Esophagus (tissue), 2 donors: ENCODE measurements at regions not wholly inside any gene's neighbourhood (a gene's known extent, or its start where the extent isn't known, plus 50 kb on each side); places are given as distances from the start of the nearest gene placed in this dataset.
"Not testable (repeated sequence)": the region's sequence is repeated elsewhere in the genome, so short reads cannot be mapped to it uniquely, and the experiment has no call there.

ENCODE experiments used
- H3K27ac ChIP-seq, 2 donors: one replicate each; pipeline ENCODE4 v1.5.1; 2013; ENCODE audit warnings: low read depth in 2 of 2, mild to moderate bottlenecking in 2 of 2, inconsistent platforms in 1 of 2, low read length in 1 of 2, moderate library complexity in 1 of 2
- H3K27me3 ChIP-seq, 2 donors: one replicate each; pipeline ENCODE4 v1.6.1; 2013; ENCODE audit warnings: low read length in 2 of 2, control low read depth in 1 of 2, mild to moderate bottlenecking in 1 of 2; ENCODE audit not compliant: insufficient read depth in 2 of 2, control insufficient read depth in 1 of 2
- H3K36me3 ChIP-seq, 2 donors: one replicate each; pipeline ENCODE4 v1.6.1; 2013; ENCODE audit warnings: low read length in 1 of 2; ENCODE audit not compliant: control insufficient read depth in 2 of 2, insufficient read depth in 2 of 2
- H3K4me1 ChIP-seq, 2 donors: one replicate each; pipeline ENCODE4 v1.6.1; 2013; ENCODE audit warnings: low read length in 1 of 2; ENCODE audit not compliant: control insufficient read depth in 2 of 2, insufficient read depth in 2 of 2
- H3K4me3 ChIP-seq, 2 donors: one replicate each; pipeline ENCODE4 v1.5.1; 2013; ENCODE audit warnings: low read length in 2 of 2, mild to moderate bottlenecking in 2 of 2, low read depth in 1 of 2, moderate library complexity in 1 of 2
- H3K9me3 ChIP-seq, 2 donors: one replicate each; pipeline ENCODE4 v1.6.1; 2013; ENCODE audit warnings: mild to moderate bottlenecking in 2 of 2, low read depth in 1 of 2, low read length in 1 of 2, moderate library complexity in 1 of 2; ENCODE audit not compliant: control insufficient read depth in 2 of 2, insufficient read depth in 1 of 2
- WGBS, 2 donors: extraction: QIAGEN DNeasy Blood & Tissue Kit; methylation state at CpG; one replicate each; pipeline ENCODE4 v1.1.7; 2013; 5-methylcytosine and 5-hydroxymethylcytosine counted together
- donor health status: healthy with polysubstance abuse.
- donor health status: Bipolar disorder and iron deficiency.

DNA sequence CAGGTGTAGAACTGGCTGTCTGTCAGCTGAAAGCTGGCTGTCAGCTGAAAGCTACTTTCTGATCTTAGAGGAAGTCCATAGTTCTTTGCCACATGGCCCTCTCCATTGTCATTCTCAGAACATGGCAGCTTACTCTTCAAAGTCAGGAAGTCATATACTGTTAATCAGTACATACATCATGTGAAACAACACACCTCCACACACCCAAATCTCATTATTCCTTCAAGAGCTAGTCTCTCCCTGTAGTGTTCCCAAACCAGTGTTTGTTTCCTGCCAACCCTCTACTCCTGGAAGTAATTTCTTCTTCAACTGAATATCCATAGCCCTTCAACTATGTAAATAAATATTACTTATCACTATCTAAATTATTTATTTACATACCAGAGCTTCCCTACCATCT, 58.9 kb downstream of the OR5AK2 start:
- H3K4me3 ChIP-seq: no peak overlapping the region
- peaks cover 0 to 4% of the 10 kb centered on the region in 2 donors for H3K9me3 ChIP-seq
- no peaks in the 10 kb centered on the region for H3K4me1 ChIP-seq
- H3K27ac ChIP-seq: no peak overlapping the region
- H3K27me3 ChIP-seq: no peaks in the 10 kb centered on the region
- H3K36me3 ChIP-seq: no peaks in the 10 kb centered on the region

DNA sequence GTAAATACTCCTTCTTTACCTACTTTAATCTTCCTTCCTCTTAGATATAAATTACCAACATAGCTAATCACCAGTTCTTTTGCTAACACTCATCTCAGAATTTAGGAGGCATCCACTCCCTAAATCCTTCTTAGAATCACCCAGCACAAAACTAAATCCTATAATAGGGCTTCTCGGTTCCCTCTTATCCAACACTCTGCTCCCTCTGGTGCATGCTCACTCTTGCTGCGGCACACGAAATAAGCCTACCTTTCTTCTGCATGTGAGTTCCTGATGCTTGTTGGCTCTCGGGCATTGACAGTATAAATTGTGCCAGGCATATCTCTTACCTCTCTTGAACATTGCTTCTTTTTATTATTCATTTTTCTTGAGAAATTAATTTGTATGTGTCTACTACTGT, 61.0 kb downstream of the OR5AK2 start:
- H3K36me3 ChIP-seq: no peaks in the 10 kb centered on the region
- no peak overlapping the region for H3K27ac ChIP-seq
- 72% methylated on average over 4 of the region's 4 CpGs for WGBS, 2 donors
- H3K4me1 ChIP-seq: no peaks in the 10 kb centered on the region
- H3K4me3 ChIP-seq: no peak overlapping the region
- H3K9me3 ChIP-seq: no peaks in the 10 kb centered on the region
- no peaks in the 10 kb centered on the region for H3K27me3 ChIP-seq

GRCh38 chr11:57054817-57055216, 66.1 kb downstream of the OR5AK2 start:
- no peaks in the 10 kb centered on the region for H3K9me3 ChIP-seq
- H3K27ac ChIP-seq: no peak overlapping the region
- no peaks in the 10 kb centered on the region for H3K36me3 ChIP-seq
- no peak overlapping the region for H3K4me3 ChIP-seq
- no peaks in the 10 kb centered on the region for H3K4me1 ChIP-seq
- H3K27me3 ChIP-seq: peaks cover 0 to 2% of the 10 kb centered on the region in 2 donors

GRCh38 chr11:57055744-57056143, 67.0 kb downstream of the OR5AK2 start:
- Histone ChIP-seq H3K9me3 (no peaks in the 10 kb centered on the region), H3K27ac (no peak overlapping the region), H3K4me3 (no peak overlapping the region), H3K27me3 (peaks cover 0 to 2% of the 10 kb centered on the region in 2 donors), H3K36me3 (no peaks in the 10 kb centered on the region), H3K4me1 (no peaks in the 10 kb centered on the region)
- WGBS, 2 donors: 92 to 97% methylated on average over 2 of the region's 2 CpGs

DNA sequence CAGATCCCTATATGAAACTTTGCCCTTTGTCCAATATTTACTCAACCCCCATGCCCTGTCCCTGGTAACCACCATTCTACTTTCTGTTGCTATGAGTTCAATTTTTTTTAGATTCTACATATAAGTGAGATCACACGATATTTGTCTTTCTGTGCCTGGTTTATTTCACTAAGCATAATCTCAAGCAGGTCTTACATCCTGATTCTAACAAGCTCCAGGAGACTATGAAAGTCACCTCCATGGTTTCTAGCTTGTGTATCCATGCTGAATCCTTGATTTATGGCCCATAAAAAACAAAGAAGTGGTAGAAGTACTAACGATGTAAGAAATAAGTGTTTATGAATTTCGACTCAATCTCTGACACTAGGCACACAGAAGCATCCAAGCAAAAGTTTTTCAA, 68.0 kb downstream of the OR5AK2 start:
- H3K27me3 ChIP-seq: peaks cover 0 to 2% of the 10 kb centered on the region in 2 donors
- 70 to 71% methylated on average over 3 of the region's 3 CpGs for WGBS, 2 donors
- no peak overlapping the region for H3K4me3 ChIP-seq
- no peaks in the 10 kb centered on the region for H3K4me1 ChIP-seq
- H3K9me3 ChIP-seq: no peaks in the 10 kb centered on the region
- no peaks in the 10 kb centered on the region for H3K36me3 ChIP-seq
- H3K27ac ChIP-seq: no peak overlapping the region

DNA sequence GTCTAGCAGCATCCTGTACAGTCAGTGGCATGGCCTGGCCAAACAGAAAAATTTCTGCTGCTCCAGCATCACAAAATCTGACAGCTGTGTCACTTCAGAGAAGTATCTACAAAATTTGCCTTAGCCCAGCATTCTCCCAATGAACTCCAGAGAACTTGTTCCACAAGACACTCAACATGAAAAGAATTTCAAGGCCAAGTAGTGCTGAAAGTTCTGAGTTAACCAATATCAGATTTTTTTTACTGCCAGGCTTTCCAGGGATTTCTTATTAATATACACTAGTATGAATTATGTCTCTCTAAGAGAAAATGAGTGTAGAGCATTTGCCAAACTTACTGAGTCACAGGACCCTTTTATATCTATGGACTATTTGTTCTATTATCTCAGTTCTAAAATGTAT, 68.8 kb downstream of the OR5AK2 start:
- H3K27ac ChIP-seq: no peak overlapping the region
- peaks cover 0 to 2% of the 10 kb centered on the region in 2 donors for H3K27me3 ChIP-seq
- H3K36me3 ChIP-seq: no peaks in the 10 kb centered on the region
- H3K9me3 ChIP-seq: no peaks in the 10 kb centered on the region
- H3K4me3 ChIP-seq: no peak overlapping the region
- no peaks in the 10 kb centered on the region for H3K4me1 ChIP-seq

DNA sequence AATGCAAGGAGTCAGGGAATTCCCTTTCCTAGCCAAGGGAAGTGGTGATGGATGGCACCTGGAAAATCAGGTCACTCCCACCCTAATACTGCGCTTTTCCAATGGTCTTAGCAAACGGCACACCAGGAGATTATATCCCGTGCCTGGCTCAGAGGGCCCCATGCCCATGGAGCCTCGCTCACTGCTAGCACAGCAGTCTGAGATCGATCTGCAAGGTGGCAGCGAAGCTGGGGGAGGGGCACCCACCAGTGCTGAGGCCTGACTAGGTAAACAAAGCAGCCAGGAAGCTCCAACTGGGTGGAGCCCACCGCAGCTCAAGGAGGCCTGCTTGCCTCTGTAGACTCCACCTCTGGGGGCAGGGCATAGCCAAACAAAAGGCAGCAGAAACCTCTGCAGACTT, 74.2 kb downstream of the OR5AK2 start:
- H3K4me3 ChIP-seq, H3K27ac ChIP-seq, H3K36me3 ChIP-seq, H3K27me3 ChIP-seq, H3K9me3 ChIP-seq, H3K4me1 ChIP-seq: not testable (repeated sequence)
- 88 to 90% methylated on average over 7 of the region's 7 CpGs for WGBS, 2 donors

DNA sequence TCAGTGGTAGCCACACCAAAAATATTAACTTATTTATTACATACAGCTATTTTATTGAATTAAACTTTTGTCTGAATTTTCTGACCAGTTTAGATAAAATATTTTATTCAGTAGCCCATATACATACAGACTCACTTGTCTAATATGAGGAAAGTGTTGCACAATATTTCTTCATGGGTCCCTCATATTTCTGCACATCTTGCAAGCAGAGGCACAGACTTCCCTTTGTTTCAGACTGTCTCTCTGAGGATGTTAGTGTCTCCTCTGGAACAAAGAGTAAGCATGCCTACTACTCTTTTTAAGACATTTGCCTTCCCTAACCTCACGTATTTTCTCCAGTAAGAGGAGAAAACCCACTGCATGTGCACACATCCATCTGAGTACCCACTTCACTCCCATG, 81.2 kb downstream of the OR5AK2 start:
- Histone ChIP-seq H3K27me3 (no peaks in the 10 kb centered on the region), H3K4me1 (peaks cover 0 to 3% of the 10 kb centered on the region in 2 donors), H3K36me3 (no peaks in the 10 kb centered on the region), H3K4me3 (no peak overlapping the region), H3K9me3 (no peaks in the 10 kb centered on the region), H3K27ac (no peak overlapping the region)
- WGBS, 2 donors: 78 to 84% methylated on average over 1 of the region's 1 CpG

GRCh38 chr11:57071829-57072228, 83.1 kb downstream of the OR5AK2 start:
- Histone ChIP-seq H3K4me1 (peaks cover 0 to 3% of the 10 kb centered on the region in 2 donors), H3K36me3 (no peaks in the 10 kb centered on the region), H3K9me3 (no peaks in the 10 kb centered on the region), H3K4me3 (no peak overlapping the region), H3K27me3 (no peaks in the 10 kb centered on the region), H3K27ac (peak overlapping the region in 1 of 2 donors; percentile 42)

DNA sequence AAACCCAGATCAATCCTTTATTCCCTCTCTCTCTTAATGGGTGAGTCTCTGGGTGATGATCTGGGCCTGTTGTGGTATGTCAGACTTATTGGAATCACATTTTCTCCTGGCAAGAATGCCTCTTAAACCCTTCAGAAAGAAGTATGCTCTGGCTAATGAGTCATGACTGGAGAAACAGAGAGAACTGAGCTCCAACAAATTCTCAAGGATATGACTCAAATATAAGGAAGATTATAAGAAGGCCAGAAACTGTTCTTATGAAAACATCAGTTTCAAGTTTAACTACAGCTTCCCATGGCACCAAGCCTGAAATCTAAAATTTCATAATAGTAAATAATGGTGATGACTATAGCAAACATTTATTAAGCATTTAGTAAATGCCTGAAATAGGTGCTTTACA, 83.9 kb downstream of the OR5AK2 start:
- H3K4me1 ChIP-seq: peaks cover 0 to 3% of the 10 kb centered on the region in 2 donors
- H3K36me3 ChIP-seq: no peaks in the 10 kb centered on the region
- no peak overlapping the region for H3K4me3 ChIP-seq
- no peaks in the 10 kb centered on the region for H3K9me3 ChIP-seq
- H3K27ac ChIP-seq: no peak overlapping the region
- H3K27me3 ChIP-seq: no peaks in the 10 kb centered on the region
